ENCODE measurements at regions not wholly inside any gene's neighbourhood (a gene's known extent, or its start where the extent isn't known, plus 50 kb on each side); places are given as distances from the start of the nearest gene placed in this dataset.
"Not testable (repeated sequence)": the region's sequence is repeated elsewhere in the genome, so short reads cannot be mapped to it uniquely, and the experiment has no call there.

DNA sequence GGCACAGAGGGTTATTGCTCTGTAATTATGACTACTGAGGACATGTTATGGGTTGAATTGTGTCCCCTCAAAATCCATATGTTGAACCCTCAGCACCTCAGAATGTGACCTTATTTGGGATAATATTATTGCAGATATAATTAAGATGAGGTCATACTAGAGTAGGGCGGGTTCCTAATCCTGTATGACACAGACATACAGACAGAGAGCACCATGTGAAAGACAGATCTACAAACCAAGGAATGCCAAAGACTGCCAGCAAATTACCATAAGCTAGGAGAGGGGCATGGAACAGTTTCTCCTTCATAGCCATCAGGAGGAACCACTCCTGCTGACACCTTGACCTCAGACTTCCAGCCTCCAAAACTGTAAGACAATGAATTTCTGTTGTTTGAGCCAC, 115.2 kb upstream of the OTUD4 start:
- DNase-seq (ENCODE audit: low spot score): no peak

DNA sequence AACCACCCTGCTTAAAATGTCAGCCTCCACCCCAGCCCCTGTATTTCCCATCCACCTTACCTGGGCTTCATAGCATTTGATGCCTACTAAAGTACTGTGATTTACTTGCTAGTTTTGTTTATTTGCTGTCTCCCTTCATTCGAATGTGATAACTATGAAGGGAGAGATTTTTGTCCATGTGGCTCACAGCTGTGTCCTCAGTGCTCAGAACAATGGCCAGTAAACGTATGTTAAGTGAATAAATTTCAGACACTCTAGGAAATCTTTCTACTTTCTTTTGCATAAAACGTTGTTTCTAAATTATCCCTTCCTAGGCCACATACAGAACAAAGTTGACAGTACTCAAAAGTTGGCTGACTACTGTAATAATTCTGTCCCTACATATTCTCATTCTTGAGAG, 114.7 kb upstream of the OTUD4 start:
- DNase-seq (ENCODE audit: low spot score): no peak

DNA sequence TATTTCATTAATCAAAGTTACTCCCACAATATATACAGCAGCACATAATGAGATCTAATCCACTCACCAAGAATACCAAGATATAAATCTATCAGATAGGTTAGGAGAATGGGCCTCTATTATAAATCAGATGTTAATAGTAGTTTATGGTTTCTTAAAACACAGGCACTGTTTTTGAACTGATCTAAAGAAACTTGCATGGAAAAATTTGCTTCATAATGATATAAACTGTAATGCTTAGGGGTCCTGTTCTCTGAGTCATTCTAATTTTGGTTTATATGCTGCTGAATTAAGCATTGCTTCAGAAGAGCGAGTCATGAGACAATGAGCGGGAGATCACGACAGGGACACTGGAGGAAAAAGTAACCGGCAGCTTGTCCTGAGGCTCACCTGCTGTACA, 113.3 kb upstream of the OTUD4 start:
- DNase-seq (ENCODE audit: low spot score): no peak

DNA sequence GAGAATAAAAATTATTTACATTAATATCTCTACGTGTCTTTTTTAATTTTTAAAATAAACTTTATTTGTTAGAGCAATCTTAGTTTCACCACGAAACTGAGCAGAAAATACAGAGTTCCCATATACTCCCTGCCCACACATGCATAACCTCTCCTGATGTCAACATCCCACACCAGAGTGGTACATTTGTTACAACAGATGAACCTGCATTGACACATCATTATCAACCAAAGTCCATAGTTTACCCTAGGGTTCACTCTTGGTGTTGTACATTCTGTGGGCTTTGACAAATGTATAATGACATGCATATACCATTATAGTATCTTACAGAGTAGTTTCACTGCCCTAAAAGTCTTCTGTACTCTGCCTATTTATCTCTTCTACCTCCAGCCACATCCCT, 110.6 kb upstream of the OTUD4 start:
- DNase-seq (ENCODE audit: low spot score): no peak

DNA sequence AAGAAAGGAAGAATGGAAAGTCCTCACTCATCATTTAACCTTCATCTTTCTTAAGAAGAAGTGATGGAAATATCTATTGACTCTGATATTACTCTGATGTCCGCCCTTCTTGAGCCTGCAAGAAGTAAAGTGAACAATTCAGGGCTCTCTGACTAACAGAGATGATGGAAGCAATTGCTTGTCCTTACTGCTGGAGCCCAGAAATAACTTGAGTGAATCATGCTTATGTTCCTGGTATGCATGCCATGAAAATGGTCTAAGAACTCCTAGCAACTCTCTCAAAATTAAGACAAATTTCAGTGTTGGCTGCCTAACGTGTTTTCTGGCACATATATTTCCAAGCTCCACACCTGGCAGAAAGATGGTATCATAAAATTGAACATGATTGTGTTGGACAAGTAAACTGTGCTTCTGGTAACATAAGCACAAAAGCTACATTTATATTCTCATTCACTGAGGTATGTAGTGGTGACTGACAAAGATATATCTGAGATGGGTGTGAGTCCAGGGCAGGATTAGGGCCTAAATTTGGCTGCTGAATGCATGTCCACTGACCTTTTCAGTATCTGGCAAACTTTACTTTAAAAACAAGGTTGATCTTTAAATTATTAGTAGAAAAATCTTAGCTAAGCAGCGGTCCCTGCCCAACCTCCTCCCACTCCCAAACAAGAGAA, 109.2 kb upstream of the OTUD4 start:
- no peak for DNase-seq (ENCODE audit: low spot score)

DNA sequence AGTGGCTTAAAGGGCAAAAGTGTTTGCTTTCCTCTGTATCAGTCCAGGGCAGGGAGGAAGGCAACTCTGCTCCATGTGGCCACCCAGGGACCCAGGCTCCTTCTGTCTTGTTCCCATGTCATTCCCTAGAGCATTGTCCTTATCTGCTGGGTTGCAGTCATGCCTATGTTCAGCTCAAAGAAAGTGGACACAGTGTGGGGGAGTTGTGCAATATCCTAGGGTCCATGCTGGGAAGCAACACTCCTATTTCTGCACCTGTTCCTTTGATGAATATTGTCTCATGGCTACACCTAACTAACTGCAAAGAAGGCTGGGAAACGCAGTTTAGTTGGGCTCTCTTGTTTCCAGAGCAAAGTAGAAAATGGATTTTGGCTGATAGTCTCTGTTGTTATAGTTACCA, 107.0 kb upstream of the OTUD4 start:
- DNase-seq (ENCODE audit: low spot score): no peak

DNA sequence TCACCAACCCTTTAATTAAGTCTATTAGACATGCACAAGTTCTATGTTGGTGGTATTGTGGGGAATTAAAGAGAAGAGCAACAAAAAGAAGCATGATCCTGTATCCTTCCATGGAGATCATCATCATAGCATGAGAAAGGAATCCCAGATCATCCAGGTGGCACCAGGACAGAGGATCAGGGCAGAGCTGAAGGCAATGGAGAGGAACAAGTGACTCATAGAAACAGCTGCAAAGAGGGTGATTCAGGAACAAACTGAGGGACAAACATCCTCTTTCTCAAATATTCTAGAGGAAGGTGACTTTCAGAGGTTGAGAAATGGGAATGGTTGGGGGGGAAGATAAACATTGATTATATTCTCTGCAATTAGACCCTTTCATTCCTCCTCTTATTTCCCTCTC, 105.5 kb upstream of the OTUD4 start:
- DNase-seq (ENCODE audit: low spot score): no peak

DNA sequence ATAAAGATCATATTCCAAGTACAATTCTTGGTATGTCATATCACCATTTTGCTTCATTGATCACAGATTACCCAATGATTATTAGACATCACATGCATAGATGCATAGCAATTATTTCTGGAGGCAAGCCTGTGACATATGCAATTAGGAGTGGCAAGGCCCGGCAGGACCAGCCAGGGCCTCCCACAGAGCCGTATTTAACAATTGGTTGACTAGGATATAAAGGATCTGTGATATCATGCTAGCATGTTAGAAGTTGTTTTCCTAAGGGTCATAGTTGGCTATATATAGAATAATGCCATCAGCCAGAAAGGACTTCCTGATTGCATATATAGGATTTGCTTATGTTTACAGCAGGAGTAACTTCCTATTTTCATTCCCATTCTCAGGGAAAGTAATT, 103.5 kb upstream of the OTUD4 start:
- DNase-seq (ENCODE audit: low spot score): no peak

DNA sequence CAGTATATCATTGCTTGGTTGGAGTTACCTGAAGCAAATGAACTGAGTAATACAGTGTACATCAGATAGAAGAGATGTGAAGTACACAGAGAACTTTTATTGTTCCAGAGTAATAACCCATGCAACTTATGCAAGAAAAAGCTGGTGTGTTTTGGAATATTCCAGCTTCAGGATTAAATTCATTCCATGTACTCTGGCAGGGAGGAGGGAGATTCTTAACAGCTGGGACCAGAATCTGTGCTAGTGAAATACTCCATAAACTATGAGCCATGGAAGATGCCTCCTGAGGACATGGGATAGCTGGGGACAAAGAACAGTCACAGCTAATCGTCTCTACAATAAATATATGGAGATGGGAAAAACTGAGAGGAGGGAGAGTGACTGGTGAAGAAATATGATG, 101.6 kb upstream of the OTUD4 start:
- DNase-seq (ENCODE audit: low spot score): no peak

DNA sequence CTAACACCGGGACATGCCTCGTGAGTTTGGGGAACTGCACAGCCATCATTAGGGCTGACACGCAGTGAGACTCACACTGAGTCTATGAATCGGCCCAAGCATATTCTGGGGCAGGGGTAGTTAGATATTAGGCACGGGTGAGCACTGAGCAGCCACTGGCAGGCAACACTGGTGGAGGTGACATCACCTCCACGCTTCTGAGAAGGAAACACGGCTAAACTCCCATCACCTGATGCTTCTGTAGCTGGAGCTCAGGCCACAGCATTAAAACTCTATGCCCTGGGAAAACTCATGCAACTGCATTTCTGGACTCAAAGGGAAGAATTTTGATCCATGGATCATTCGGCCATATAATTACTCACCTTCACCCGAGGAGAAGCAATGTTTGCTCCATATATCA, 100.8 kb upstream of the OTUD4 start:
- DNase-seq (ENCODE audit: low spot score): no peak

DNA sequence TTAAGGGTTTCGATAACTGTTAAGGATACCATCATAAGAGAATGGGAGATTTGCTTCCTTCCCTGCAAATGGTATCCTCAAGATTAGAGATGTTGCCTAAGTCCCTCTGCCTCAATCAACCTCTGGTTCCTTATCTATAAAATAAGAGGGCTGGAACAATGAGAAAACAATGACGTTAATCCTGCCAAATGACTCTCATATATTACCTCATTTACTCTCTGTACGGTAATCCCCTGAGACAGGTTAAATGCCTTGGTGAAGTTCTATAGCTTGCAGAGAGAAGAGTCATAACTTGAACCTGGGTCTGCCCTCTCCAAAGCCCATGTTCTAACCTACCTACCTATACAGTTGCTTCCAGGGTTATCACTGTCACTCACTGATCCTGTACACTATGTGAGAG, 100.2 kb upstream of the OTUD4 start:
- no peak for DNase-seq (ENCODE audit: low spot score)

DNA sequence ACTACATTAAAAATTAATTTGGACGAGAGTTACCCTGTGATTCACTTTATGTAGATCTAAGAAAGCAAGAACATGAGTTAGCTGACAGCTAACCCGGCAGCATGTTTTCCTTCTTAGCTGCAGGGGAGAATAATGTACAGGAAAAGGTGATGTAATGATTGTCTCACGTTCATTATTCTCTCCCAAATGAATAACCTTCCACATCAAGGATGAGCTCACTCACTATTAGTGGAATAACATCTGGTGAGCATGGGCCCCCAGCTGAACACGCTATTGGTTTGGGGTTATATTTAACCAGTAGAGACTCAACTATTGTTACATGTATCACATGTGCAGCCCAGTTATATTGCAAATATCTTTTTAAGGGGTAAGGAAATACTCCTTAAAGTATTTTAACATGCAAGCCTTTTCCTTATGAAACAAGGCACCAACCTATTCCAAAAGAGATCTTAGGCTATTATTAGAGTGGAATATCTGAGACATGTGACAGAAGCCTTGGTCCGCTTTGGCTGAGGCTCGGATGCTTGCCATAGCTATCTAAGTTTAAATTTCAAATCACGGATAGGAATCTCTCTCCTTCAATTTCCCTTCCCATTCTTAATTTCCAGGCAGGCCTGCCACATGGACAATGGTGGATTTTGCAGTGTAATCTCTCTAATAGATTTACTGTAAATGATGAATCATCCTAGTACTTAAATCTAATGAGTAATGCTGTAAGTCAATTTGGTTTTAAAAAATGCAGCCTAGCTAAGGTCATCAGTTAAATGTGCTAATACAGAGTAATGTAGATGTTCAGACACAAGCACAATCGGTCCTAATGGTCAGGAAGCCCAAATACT, 99.0 kb upstream of the OTUD4 start:
- DNase-seq (ENCODE audit: low spot score): no peak

DNA sequence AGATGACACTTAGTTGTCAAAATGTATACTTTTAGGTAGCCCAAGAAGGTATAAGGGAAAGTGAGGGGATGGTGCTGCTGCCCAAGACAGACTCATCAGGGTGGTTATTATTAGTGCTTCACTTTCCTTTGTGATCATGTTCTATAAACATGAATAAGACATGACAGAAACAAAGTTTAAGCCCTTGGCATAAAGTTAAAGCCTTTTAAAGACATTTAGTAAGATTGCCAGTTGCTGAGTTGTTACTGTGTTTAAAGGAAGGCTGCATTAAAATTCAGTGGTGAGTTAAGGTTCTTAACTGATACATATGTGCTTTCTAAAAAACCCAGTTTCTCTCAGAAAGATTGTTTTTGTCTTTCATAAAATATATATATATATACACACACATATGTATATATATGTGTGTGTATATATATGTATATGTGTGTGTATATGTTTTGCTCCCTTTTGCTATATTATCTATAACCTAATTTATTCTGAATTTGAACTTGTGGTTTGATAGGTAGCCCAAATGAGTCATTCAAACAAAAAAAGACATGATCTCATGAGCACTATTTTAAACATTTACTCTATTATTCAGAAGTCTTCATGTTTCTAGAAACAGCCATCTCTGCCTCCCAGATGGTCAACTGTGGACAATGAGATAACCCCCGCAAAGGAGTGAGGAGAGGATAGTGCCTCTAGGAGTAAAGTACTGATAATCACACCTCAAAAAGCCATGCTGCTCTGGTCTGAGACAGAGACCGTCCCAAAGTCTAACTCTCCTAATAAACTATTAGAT, 98.1 kb upstream of the OTUD4 start:
- no peak for DNase-seq (ENCODE audit: low spot score)

DNA sequence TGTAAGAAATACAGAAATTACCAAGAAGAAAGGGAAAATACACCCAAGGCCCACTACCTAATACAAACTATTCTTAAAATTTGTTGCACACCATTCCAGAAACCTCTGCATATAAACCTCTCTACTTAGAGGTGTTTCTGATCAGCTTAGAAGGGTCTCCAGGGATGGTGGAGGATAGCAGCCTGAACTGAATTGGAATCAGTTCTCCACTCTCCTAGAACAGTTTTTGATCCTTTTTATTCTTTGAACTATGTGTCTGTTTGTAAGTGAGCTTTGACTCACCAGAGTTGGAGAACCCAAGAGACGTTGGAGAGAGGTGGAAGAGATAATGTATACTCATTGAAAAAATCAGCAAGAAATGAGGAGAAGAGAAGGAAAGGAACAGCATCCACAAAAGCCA, 96.6 kb upstream of the OTUD4 start:
- DNase-seq (ENCODE audit: low spot score): no peak

DNA sequence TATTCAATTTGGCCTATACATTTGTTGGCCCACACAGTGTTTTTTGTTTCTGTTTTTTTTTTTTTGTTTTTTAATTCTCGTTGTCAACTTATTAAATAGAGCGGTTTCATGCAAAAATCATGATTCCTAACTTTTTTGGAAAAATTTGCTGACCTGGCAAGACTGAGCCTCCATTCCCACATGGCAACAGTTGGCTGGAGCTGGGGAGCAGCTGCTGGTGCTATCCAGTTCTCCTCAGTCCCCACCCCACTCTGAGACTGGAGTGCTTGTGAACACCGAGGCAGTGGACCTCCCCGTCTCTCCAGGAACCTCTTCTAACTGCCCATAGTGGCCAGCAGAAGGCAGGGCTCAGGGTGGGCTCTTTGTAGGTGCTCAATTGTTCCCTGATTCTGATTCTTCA, 95.7 kb upstream of the OTUD4 start:
- no peak for DNase-seq (ENCODE audit: low spot score)

DNA sequence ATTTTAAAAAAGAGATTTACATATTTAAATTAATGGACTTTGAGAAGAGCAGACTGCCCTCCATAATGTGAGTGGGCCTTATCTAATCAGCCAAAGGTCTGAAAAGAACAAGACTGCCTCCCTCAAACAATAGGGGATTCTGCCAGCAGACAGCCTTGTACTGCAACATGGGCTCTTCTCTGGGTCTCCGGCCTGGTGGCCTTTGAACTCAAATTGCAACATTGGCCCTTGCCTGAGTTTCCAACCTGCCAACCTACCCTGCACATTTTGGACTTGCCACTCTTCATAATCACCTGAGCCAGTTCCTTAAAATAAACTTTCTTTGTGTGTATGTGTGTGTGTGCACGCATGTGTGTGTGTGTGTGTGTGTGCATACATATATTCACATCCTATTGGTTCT, 90.8 kb upstream of the OTUD4 start:
- no peak for DNase-seq (ENCODE audit: low spot score)

DNA sequence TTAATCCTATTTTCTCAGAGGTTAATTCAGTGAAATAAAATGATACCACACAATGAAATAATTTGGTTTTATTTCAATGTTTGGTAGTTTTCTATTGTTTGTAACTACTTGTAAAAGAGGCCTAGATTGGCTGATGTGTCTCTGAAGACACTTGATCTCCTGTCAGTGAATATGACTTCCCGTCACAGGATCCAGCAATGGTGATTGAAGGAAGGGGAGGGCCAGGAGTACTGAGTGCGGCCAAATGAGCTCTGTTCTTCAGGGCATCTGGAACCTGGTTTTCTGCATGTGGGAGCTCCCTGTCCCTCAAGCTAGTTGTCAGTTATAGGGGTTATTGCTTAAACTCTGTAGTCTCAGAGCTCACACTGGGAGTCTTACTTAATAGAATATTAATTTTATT, 86.5 kb upstream of the OTUD4 start:
- DNase-seq (ENCODE audit: low spot score): no peak

DNA sequence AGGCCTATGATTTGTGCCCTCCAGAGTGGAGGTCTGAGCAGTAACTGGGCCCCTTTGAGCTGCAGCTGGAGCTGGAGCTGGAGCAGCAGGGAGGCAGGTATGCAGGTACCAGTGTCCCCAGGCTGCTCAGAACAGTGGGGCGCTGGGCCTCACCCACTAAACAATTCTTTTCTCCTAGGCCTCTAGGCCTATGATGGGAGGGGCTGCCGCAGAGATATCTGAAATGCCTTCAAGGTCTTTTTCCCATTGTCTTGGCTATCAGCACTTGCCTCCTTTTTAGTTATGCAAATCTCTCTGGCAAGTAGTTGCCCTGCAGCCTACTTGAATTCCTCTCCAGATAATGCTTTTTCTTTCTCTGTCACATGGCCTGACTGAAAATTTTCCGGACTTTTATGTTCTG, 79.7 kb upstream of the OTUD4 start:
- DNase-seq (ENCODE audit: low spot score): no peak

DNA sequence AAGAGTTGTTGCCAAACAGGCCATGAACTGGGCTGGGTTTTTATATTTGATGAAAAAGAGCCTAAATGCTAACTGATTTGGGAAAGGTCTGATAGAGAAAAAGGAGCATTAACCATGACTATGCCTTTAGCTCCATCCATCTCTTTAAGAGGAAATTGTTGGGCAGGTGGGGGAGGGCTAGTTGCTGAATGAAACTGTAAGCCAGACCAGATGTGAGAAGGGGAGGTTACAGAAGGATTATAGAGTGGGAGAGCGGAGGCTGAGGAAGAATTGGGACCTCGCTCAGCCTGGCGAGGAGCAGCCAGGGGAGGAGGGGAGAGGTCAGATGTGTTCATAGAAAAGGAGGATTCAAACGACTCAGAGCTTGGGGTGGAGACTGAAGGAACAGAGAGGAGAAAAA, 74.9 kb upstream of the OTUD4 start:
- not testable (repeated sequence) for DNase-seq (ENCODE audit: low spot score)

DNA sequence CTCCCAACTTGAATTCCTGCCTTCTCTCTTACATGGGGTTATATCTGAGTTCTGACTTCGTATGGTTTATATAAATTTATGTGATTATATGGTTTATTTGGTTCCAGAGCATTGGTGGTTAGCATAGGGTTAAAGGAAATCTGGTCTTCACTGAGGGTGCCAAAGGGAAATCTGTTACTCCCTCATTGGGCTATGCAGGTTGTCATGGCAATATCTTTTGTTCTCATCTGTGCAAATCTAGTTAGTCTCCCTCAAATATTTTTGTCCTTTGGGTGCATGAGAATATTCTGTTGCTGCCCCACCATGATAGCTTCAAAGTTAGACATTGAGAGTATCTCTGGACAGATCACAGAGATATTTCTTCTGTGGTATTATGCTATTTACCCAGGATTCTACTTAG, 71.8 kb upstream of the OTUD4 start:
- no peak for DNase-seq (ENCODE audit: low spot score)

DNA sequence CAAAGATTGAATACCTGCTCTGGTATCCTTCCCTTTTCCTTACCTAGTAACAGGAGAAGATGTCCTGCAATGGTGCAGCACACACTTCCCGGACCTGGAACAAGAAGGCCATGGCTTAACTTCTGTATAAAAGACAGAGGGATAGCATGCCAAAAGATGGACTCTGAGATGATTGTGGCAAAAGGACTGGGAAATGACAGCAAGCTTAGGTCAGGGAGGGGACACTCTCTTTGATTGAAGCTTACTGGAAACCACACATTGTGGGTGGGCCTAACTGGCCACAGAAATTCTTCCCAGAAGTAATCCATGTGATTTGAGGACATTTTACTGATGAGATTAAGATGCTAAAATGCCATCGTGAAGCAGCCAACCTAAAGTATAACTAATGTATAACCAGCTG, 71.0 kb upstream of the OTUD4 start:
- no peak for DNase-seq (ENCODE audit: low spot score)

DNA sequence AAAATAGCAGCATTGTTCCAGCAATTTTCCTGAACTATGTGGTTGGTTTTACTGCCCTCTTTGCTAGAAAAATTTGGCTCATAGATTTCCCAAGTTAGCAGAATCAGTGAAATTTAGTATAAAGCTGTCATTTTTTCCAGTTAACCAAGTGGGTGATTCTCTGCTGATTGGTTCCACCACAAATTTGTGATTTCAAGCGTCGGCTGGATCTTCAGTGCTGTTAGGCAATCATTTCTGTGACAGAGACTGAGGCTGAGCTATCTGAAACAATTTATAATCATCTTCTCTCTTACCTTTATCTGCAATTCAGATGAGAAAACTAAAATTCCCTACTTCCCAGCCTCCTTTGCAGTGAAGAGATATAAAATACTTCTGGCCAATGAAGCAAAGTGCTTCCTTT, 68.6 kb upstream of the OTUD4 start:
- DNase-seq (ENCODE audit: low spot score): no peak

DNA sequence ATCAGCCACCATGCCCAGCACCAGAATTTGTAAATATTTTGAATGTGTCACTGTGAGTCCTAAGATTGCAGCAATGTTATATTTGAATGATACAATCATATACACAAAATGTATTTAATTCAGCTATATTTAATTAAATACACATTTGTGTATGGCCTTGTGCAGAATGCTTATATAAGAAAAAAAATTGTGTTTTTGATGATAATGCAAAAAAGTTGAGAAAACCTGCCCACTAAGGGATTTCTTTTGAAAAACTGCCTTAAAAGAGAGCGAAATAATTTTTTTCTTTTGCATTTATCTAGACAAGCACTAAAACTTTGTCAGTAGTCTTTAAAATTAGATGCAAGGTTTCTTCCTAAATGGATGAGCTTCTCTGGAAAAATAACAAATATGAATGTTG, 68.1 kb upstream of the OTUD4 start:
- DNase-seq (ENCODE audit: low spot score): no peak
